GM19023 (cell line): ENCODE measurements at regions not wholly inside any gene's neighbourhood (a gene's known extent, or its start where the extent isn't known, plus 50 kb on each side); places are given as distances from the start of the nearest gene placed in this dataset.

Experiments used
- ATAC-seq: cut with Tn5 transposase; IDR thresholded peaks from one replicate; pipeline ENCODE4 v1.9.1; 2021; ENCODE audit warnings: mild to moderate bottlenecking, moderate library complexity; ENCODE audit not compliant: unreplicated experiment

DNA sequence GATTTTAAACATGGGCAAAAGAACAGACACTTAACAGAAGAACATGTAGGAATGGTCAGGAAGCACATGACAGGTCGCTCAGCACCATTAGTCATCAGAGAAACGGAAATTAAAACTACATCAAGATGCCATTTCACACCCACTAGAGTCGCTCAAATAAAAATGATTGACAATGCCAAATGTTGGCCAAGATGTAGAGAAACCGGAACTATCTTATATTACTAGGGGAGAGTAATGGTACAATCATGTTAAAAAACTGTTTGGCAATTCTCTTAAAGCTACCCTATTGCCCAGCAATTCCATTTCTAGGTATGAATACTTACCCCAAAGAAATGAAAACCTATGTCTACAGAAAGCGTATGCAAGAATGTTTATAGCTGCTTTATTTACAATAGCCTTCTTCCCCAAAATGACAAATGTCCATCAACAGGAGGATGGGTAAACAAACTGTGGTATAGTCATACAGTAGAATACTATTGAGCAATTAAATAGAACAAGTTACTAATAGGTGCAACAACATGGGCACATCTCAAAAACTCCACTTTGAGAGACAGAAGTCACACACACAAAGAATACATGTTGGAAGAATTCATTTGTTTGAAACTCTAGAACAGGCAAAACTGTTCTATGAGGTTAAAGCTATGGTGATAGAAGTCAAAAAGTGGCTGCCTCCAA lies 92.8 kb downstream of the ETS2 start:
- ATAC-seq, result no peak

DNA sequence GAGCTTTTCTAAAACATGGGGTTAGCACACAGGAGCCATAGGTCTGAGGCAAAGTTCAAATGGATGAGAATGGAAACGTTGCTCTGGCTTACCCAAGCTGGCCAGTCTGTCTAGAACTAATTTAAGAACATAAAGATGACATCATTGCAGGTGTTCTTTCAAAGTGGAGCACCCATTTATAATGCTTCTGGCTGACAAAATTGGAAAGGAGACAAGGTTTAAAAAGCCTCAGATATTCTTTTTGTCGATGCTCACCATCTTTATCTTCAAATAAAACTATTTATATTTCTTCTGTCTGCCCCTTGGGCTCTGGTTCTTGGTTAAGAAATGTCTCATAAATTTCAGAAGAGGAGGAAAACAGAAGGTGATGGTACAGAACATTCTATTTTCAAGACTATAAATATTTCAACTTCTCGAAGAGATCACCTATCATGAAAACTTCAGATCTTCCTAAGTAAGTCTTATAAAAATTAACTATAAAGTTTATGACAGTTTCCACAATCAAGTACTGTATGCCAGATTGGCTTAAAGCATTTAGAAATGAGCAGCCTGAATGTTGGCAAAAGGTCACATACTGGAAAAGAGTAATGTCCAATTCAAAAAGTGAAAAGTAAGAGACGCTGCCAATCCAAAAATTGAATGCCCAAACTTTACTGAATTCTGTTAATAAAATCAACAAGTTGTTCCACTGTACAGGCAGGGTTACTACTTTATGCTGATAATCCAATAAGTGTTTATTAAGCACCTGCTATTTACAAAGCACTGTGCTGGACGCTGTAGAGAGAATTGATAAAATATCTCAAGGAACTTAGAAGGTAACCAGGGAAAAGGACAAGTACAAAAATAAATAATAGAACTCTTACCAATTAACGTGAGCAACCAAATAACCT lies 92.0 kb downstream of the ETS2 start:
- ATAC-seq, result no peak

DNA sequence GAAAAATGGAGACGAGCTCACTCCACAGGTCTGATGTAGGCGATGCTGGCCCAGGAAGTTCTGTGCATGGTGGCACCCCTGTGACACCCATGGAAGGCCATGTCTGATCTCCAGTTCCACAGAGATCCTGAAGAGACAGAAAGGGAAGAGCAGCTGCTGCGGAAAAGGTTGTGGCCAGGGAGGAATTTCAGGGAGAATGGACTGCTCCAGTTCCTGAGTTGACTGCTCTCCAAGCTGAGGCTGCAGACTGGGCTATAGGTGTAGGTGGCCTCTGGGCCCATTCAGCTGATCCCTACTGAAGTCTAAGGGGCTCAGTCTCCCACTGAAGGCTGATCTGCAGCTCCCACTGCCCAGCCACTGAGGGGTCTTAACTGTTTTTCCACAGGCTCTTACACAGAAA lies 89.2 kb downstream of the ETS2 start:
- no peak for ATAC-seq

DNA sequence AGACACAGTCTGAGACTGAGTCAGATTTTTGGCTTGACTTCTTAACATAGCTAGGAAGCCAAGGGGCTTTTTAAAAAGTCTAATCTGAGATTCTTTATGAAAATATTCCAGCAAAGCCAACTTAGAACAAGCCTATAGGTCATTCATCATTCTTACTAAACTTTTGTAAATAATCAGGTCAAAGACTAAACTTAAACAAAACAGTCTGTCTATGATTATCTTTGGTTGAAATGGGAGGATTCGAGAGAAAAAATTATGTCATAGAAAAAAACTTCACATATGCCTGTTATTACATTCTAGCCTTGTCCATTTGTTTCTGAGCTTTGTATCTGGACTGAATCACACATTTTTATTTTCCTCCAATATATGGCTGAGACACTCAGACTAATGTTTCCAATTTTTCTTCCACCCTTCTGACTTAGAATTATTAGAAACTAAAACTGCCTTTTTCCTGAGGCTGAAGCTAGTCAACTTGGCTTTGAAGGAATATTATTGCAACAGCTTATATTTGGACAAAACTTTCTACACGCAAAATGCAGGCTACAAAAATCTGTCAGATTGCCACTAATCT lies 83.3 kb downstream of the ETS2 start:
- no peak for ATAC-seq

DNA sequence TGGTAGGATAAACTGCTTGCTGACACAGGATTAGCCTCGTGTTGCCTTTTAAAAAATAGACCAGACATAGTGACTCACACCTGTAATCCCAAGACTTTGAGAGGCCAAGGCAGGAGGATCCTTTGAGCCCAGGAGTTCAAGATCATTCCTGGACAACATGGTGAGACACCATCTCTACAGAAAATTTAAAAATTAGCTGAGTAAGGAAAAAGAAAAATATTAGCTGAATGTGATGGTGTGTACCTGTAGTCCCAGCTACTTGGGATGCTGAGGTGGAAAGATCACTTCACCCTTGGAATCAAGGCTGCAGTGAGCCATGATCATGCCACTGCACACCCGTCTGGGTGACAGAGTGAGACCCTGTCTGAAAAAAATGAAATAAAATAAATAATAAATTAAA lies 82.0 kb downstream of the ETS2 start:
- ATAC-seq, result no peak

DNA sequence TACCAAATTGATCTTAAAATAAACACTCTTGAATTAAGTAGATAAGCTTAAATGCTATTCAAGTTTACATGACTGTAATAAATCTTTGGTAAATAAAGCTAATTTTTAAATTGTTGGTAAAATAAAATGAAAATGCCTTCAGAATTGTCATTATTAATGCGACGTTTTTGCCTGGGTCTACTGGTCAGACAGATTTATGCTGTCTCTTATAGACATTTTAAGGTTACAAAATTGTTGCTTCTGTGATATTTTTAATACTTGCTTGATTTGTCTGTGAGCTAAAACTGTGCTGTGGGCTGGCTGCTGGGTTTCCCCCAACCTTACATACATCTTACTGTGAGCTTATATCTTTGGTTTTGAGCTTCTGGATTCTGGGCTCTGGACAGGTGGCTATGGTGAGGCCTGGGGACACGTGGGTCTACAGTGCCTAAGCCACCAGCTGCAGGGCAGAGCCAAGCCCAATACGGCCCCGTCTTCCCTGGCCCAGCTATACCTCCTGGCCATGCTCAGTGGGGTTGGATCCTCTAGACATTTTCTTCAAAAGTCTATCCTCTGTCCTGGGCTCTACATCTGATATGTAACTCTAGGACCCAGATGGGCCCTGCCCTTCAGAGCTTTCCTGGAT lies 81.4 kb downstream of the ETS2 start:
- no peak for ATAC-seq

DNA sequence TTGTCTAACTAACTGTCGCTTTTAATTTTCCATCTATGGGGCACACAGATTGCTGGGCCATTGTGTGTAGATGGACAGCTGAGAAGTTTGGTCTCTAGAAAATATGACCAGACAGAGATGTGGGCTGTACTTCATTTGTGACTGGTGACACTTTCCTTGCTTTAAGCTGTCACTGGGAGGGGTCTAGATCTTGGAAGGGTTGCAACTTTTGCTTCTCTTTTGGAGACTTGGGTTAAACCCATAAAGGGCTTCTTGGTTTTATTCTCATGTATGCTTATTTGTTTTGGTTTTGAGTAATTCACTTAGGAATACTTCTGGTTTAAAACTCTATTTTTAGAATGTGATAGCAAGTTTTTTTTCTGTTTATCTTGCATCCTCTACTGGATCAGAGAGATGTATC lies 80.2 kb downstream of the ETS2 start:
- no peak for ATAC-seq

DNA sequence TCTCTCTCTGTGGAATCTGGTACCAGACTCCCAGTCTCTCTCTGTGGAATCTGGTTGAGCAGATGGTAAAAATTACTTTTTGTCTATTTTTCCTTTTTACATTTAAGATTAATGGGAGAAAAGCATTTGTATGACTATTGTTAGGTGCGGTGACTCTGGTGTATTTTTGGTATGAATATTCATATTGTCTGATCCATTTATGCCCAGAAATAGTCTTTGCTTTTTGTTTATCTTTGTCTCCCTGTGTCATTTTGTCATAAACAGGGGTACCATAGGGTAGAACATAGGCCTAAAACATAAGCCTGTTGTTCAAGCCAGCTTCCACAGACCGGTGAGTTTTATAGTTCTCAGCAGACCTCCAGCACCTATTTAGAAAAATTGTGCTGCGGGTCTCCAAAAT lies 78.7 kb downstream of the ETS2 start:
- ATAC-seq, result no peak

DNA sequence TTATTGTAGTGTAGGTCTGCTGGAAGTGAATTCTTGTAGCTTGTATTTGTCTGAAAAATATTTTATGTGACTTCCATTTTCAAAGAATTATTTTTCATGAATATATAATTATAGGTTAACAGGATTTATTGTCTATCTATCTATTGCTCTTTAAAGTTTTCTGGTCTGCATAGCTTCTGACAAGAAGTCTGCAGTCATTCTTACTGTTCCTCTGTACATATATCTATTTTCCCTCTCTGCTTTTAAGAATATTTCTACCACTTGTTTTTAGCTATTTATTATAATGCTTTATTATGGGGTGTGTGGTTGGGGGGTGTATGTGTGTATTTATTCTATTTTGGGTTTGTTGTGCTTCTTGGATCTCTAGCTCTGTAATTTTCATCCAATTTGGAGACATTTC lies 77.4 kb downstream of the ETS2 start:
- no peak for ATAC-seq

DNA sequence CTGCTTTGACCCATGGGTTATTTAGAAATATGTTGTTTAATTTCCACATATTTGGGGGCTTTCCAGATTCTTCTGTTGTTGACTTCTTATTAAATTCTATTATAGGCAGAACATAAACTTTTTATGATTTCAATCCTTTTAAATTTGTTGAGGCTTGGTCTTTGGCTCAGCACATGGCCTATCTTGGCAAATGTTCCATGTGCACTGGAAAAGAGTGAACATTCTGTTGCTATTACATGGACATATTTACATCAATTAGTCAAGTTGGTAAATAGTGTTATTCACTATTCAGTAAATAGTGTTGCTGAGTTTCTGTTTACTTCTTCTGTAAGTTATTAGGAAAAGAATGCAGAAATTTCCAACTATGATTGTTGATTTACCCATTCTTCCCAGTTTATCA lies 75.4 kb downstream of the ETS2 start:
- no peak for ATAC-seq

DNA sequence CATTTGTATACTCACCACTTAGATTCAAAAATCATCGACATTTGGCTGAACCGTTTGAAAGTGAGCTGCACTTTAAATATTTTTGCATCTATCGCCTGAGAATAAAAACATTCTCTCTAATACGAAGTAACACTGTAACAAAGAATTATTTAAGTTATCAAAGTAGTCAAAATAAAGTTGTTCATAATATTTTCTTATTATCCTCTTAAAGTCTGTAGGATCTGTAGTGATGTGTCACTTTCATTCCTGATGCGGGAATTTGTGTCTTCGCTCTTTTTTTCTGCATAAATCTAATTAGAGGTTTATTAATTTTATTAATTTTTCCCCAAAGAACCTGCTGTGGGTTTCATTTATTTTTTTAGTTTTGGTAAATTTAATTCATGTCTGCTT lies 74.8 kb downstream of the ETS2 start:
- no peak for ATAC-seq

DNA sequence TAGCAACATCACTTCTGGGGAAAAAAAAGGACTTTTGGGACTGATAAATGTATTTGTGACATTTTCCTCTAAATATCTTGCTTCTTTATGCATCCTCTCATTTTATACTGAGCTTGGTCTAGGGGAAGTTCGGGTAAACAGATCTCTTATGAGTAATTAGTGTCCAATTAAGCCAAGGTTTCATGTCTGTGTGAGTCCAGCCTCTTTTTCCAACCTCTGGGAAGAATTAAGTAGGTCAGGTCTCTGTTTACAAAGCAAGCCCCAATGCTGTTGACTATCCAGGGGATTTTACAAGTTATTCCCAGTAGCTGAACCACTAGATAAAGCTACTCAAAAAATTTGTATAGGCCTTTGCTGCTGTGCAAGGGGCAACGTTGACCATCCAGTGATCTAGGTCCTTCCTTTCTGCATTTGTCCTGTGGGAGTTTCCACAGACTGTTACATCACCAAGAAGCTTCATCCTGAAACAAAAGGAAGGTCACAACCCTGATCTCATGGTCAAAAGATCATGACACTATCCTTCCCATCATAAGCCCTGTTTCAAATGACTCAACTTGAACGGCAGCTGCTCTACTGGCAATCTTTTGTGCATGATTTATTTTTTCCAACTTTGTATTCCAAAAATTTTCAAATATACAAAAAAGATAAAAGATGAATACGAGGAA lies 74.3 kb downstream of the ETS2 start:
- ATAC-seq, result no peak

DNA sequence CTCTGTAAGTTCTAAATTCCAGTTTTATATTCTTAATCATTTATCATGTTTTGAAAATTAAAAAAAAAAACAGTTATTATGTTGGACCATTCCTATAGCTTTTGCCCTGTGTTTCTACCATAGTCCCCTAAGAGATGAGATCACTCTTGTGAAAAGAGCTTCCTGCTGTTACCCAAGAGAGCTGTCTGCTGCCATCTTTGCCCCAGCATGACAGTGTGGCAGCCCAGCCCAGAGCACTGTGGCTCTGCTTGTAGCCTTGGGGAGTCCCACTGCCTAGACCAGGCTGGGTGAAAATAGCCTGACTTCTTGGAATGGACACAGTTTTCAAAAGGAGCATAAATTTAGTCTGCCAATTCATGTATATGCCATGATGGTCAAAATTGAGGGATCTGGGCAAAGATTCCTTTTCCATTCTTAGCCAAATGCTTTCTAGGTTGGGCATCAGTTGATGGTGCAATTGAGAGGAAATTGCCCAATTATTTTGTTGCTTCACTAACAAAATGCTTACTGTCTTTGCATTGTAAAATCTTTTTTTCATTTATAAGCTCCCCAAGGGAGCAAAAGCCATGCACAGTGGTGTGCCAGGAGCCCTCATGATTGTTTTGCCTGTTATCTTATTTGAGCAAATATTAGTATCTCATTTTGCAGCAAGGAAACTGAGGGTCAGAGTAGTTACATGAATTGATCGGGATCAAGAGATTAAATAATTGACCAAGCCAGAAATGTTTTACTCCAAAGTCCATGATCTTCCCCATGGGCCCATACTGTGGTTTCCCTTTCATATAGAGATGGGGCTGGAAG lies 72.8 kb downstream of the ETS2 start:
- ATAC-seq, result no peak

DNA sequence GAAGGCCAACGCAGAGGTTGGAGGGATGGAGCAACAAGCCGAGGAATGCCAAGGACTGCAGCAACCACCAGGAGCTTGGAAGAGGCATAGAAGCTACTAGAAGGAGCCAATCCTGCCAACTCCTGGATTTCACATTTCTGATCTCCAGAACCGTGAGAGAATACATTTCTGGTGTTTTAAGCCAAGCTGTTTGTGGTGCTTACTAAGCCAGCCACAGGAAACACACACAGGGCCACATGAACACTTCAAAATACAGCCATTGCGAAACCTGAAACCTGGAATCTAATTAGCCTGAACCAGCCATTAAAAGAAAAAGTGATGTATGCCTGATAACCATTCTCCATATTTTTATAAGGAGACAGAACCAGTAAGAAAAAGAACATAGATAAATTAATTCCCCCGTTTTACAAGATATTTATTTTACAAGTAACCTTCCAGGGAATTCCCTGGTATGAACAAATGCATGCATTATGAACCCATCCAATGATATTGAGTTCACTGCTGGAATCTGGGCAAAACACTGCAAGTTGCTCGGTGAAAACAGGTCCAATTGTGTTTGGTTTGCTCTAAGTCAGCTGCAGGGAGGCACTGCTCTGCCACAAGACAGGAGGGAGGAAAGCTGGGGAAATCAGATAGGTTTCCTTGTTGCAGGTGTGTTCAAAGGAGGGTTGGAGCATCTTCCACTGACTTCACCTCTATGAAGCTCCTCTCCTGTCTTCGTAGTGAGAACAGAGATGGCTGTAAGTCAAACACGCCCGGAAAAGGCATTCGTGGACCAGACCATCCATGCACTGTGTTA lies 70.2 kb downstream of the ETS2 start:
- ATAC-seq, result no peak
